ENCODE measurements at regions not wholly inside any gene's neighbourhood (a gene's known extent, or its start where the extent isn't known, plus 50 kb on each side); places are given as distances from the start of the nearest gene placed in this dataset.

DNA sequence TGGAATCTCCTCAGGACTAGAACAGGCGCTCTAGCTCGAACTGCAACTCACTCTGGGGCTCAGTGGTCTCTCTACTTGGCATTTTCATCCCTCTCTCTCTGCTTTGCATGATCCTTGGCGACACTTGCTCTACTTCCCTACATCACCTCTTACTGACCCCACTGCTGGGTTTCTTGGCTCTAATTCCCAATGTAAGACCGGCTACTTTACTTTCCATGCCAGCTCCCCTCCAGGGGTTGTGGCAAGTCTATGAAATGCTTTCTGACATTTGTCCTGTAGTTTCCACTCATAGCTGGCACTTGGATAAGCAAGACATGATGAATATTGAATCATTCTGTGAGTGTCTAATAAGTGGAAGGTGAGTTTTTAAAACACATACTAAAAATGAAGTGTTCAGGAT lies 292.3 kb downstream of the USP25 start:
- TF ChIP-seq, protein P1, sequence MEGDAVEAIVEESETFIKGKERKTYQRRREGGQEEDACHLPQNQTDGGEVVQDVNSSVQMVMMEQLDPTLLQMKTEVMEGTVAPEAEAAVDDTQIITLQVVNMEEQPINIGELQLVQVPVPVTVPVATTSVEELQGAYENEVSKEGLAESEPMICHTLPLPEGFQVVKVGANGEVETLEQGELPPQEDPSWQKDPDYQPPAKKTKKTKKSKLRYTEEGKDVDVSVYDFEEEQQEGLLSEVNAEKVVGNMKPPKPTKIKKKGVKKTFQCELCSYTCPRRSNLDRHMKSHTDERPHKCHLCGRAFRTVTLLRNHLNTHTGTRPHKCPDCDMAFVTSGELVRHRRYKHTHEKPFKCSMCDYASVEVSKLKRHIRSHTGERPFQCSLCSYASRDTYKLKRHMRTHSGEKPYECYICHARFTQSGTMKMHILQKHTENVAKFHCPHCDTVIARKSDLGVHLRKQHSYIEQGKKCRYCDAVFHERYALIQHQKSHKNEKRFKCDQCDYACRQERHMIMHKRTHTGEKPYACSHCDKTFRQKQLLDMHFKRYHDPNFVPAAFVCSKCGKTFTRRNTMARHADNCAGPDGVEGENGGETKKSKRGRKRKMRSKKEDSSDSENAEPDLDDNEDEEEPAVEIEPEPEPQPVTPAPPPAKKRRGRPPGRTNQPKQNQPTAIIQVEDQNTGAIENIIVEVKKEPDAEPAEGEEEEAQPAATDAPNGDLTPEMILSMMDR (conservative IDR thresholded peaks at IDR 0.05; ENCODE audit: low read depth, low read length) = no peak
- no peak for TF ChIP-seq EZH2 (IDR thresholded peaks at IDR 0.05; ENCODE audit: borderline replicate concordance, low read depth, low read length, poor library complexity, severe bottlenecking)

All from A673 (cell line).